ENCODE measurements at regions not wholly inside any gene's neighbourhood (a gene's known extent, or its start where the extent isn't known, plus 50 kb on each side); places are given as distances from the start of the nearest gene placed in this dataset.

DNA sequence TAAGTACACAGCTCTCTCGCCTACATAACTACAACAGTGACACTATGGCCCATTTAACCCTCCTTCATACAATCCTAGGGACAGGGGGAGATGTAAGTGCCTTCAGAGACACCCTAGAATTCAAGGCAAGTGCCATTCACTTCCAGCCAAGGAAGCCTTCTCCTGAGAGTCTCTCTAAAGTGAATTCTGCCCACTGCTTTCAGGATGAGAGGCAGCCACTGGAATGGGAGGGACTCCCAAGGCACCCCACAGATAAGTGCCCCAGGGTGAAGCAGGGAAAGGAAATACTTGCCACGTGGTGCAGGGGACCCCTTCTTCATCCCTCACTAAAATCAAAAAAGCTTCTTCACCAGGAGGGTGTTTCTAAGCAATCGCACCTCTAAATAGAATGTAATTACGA is 283.7 kb downstream of the ZNF608 start:
- TF ChIP-seq, protein P1, sequence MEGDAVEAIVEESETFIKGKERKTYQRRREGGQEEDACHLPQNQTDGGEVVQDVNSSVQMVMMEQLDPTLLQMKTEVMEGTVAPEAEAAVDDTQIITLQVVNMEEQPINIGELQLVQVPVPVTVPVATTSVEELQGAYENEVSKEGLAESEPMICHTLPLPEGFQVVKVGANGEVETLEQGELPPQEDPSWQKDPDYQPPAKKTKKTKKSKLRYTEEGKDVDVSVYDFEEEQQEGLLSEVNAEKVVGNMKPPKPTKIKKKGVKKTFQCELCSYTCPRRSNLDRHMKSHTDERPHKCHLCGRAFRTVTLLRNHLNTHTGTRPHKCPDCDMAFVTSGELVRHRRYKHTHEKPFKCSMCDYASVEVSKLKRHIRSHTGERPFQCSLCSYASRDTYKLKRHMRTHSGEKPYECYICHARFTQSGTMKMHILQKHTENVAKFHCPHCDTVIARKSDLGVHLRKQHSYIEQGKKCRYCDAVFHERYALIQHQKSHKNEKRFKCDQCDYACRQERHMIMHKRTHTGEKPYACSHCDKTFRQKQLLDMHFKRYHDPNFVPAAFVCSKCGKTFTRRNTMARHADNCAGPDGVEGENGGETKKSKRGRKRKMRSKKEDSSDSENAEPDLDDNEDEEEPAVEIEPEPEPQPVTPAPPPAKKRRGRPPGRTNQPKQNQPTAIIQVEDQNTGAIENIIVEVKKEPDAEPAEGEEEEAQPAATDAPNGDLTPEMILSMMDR (IDR thresholded peaks at IDR 0.05; ENCODE audit: control extremely low read depth, extremely low read depth, low read depth, missing control alignments) = no peak
- ChIA-PET POLR2A (no interaction called here), CTCF (interaction anchor here (1.0 to 1.2 kb wide), 2 partner anchors 10 to 16 kb away, joined by 3 read pairs; no protein-coding TSS in a partner anchor)
- DNase-seq (ENCODE audit: extremely low spot score) = no peak

DNA sequence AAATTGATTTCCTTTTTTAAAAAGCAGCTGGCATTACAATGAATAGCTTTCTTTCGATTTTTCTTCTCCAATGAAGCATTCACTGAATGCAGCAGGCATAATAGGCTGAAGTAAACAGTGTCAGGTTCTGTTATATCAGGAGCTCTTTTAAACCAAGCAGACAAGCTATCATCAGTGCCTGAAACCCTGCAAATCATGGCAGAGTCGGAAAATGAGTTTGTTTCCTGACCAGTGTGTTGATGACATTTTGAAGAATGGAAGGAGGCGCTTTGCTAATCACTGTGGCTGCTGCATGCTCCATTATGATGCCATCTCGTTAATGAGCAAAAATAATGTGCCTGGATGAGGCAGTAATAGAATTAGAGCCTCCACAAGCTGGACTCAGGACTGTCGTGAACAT is 284.5 kb downstream of the ZNF608 start:
- TF ChIP-seq, protein P1 (IDR thresholded peaks at IDR 0.05; ENCODE audit: control extremely low read depth, extremely low read depth, low read depth, missing control alignments) = no peak
- no peak for DNase-seq (ENCODE audit: extremely low spot score)
- CTCF ChIA-PET = interaction anchor here (1.0 to 1.5 kb wide), 4 partner anchors 11 to 114 kb away, joined by 3 to 4 read pairs (median 3); no protein-coding TSS in a partner anchor
- POLR2A ChIA-PET = no interaction called here

DNA sequence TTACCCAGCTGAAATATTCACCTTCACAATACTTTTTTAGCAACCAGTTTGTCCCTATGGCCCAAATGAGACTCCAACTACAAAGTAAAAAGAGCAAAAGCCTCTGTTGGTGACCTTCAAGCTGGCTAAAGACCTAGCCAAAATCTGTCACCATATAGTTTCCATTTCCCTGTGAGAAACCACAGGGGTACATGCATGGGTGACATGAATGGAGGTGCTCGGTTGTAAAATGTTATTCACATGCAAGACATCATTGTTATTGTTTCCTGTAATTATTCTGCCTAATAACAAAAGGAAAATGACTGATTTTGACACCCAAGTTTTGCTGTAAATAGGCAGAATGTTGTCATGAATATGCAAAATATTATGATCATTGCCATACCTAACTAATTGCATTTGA is 285.3 kb downstream of the ZNF608 start:
- ChIA-PET POLR2A (no interaction called here), CTCF (interaction anchor here (1.4 to 1.5 kb wide), 2 partner anchors 16 to 114 kb away, joined by 3 to 4 read pairs; no protein-coding TSS in a partner anchor)
- TF ChIP-seq, protein P1 (IDR thresholded peaks at IDR 0.05; ENCODE audit: control extremely low read depth, extremely low read depth, low read depth, missing control alignments) = no peak
- DNase-seq (ENCODE audit: extremely low spot score) = no peak

DNA sequence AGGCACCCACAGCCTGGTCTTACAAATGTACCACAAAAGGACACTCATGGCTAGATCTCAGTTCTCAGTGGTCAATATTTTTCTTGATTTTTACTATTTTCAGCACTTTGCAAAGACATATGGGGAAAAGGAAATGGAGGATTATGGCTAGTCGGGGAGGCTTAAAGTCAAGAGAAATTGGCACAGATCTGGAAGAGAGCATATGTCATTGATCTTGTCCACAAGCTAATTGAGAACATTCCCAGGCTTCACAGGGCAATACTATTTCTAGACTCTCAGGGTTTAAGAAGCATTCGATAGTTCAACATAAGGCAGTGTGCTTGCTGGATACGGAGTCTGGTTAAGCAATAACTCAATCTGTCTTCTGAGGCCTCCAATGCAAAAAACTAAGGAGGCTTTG is 285.8 kb downstream of the ZNF608 start:
- ChIA-PET POLR2A (no interaction called here), CTCF (interaction anchor here (1.5 kb wide), 1 partner anchor 115 kb away, joined by 3 read pairs; no protein-coding TSS in a partner anchor)
- no peak for DNase-seq (ENCODE audit: extremely low spot score)
- TF ChIP-seq, protein P1 (IDR thresholded peaks at IDR 0.05; ENCODE audit: control extremely low read depth, extremely low read depth, low read depth, missing control alignments) = no peak

DNA sequence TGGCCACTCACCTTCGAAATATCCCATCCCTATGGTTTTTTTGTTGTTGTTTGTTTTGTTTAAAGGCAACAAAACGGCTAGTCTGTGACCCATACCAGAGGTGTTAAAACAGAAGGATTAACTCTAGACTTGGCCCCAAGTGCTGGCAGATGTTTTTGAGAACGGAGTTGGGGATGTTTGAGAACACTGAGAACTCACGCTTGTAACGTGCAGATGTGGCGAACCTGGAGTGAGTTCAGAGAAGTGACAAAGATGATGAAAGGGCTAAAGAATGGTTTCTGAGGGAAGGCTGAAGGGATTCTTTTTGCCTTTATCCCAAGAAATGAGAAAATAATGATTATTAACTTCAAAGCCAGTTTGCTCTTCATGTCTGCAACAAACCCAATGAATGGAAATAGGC is 286.5 kb downstream of the ZNF608 start:
- POLR2A ChIA-PET = no interaction called here
- CTCF ChIA-PET = no interaction called here
- no peak for DNase-seq (ENCODE audit: extremely low spot score)
- TF ChIP-seq, protein P1 (IDR thresholded peaks at IDR 0.05; ENCODE audit: control extremely low read depth, extremely low read depth, low read depth, missing control alignments) = no peak

DNA sequence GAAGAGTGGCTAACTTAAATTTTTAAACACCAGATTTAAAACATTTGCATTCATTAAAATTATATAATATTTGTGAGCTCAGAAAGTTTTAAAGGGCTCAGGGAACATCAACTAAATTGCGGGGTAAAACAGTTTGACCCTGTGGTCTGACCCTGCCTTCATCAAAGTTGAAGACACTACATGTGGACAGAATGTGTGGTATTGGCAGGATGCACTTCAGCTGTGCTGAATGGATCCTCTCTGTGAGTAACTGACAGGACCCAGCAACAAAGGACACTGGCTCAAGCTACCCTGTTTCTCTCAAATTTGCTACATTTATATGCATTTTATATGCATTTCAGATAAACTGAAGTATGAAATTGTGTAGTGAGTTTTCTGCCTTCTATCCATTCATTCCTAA is 288.5 kb downstream of the ZNF608 start:
- TF ChIP-seq, protein P1 (IDR thresholded peaks at IDR 0.05; ENCODE audit: control extremely low read depth, extremely low read depth, low read depth, missing control alignments) = no peak
- POLR2A ChIA-PET = no interaction called here
- CTCF ChIA-PET = interaction anchor here (1.3 to 2.0 kb wide), 2 partner anchors 9 to 11 kb away, joined by 4 to 6 read pairs; no protein-coding TSS in a partner anchor
- no peak for DNase-seq (ENCODE audit: extremely low spot score)
